GM21528 (cell line): ENCODE measurements at regions not wholly inside any gene's neighbourhood (a gene's known extent, or its start where the extent isn't known, plus 50 kb on each side); places are given as distances from the start of the nearest gene placed in this dataset.

ENCODE experiments used
- ATAC-seq: cut with Tn5 transposase; IDR thresholded peaks from one replicate; pipeline ENCODE4 v1.9.1; 2021; ENCODE audit warnings: mild to moderate bottlenecking, moderate library complexity; ENCODE audit not compliant: unreplicated experiment, low FRiP score

- ATAC-seq, result no peak
These were observed 164.9 kb upstream of the PAPPA start for GRCh38 chr9:115988701-115989100.

GRCh38 chr9:115989831-115990230 is 163.8 kb upstream of the PAPPA start:
- no peak for ATAC-seq

- ATAC-seq, result no peak
These were observed 160.8 kb upstream of the PAPPA start for GRCh38 chr9:115992834-115993233.

GRCh38 chr9:115997923-115998322 is 155.7 kb upstream of the PAPPA start:
- no peak for ATAC-seq

GRCh38 chr9:115998666-115999065 is 154.9 kb upstream of the PAPPA start:
- no peak for ATAC-seq

- no peak for ATAC-seq
These were observed 154.1 kb upstream of the PAPPA start for GRCh38 chr9:115999498-115999897.

GRCh38 chr9:116000748-116001329 is 152.8 kb upstream of the PAPPA start:
- no peak for ATAC-seq

- ATAC-seq, result no peak
These were observed 151.4 kb upstream of the PAPPA start for GRCh38 chr9:116002181-116002580.

- no peak for ATAC-seq
These were observed 151.0 kb upstream of the PAPPA start for GRCh38 chr9:116002624-116003023.

GRCh38 chr9:116003397-116003796 is 150.2 kb upstream of the PAPPA start:
- ATAC-seq, result no peak

GRCh38 chr9:116005205-116005604 is 148.4 kb upstream of the PAPPA start:
- ATAC-seq, result no peak

GRCh38 chr9:116007824-116008223 is 145.8 kb upstream of the PAPPA start:
- no peak for ATAC-seq

- no peak for ATAC-seq
These were observed 145.3 kb upstream of the PAPPA start for GRCh38 chr9:116008278-116008677.

- ATAC-seq, result no peak
These were observed 144.2 kb upstream of the PAPPA start for GRCh38 chr9:116009420-116009819.

GRCh38 chr9:116015855-116016254 is 137.7 kb upstream of the PAPPA start:
- ATAC-seq, result no peak

- no peak for ATAC-seq
These were observed 133.4 kb upstream of the PAPPA start for GRCh38 chr9:116020146-116020545.

- ATAC-seq, result no peak
These were observed 132.8 kb upstream of the PAPPA start for GRCh38 chr9:116020801-116021200.

GRCh38 chr9:116027096-116027495 is 126.5 kb upstream of the PAPPA start:
- ATAC-seq, result no peak

- no peak for ATAC-seq
These were observed 126.1 kb upstream of the PAPPA start for GRCh38 chr9:116027511-116027910.

GRCh38 chr9:116027951-116028350 is 125.6 kb upstream of the PAPPA start:
- ATAC-seq, result no peak

GRCh38 chr9:116030517-116030916 is 123.1 kb upstream of the PAPPA start:
- ATAC-seq, result no peak

GRCh38 chr9:116032683-116033440 is 120.7 kb upstream of the PAPPA start:
- ATAC-seq, result no peak
